Left lung (tissue), 4 donors: ENCODE measurements at regions not wholly inside any gene's neighbourhood (a gene's known extent, or its start where the extent isn't known, plus 50 kb on each side); places are given as distances from the start of the nearest gene placed in this dataset.

ENCODE experiments used
- ATAC-seq: fragments of 200-7000 bp; cut with Tn5 transposase; one replicate; pipeline ENCODE4 v1.9.1; 2020; ENCODE audit warnings: moderate library complexity
- DNase-seq, 4 donors: peaks; one replicate each; pipeline ENCODE4 v3.0.0-alpha.2; 2013 to 2020
- H3K27ac ChIP-seq, 2 donors: fragments of 200-600 bp; sonication (generic) in 1 of 2; one replicate each; pipeline versions ENCODE4 v1.5.0 to v1.8.0; 2020 to 2021
- H3K27me3 ChIP-seq, 2 donors: fragments of 200-600 bp; sonication (generic) in 1 of 2; one replicate each; pipeline versions ENCODE4 v1.5.0 to v1.8.0; 2020 to 2021
- H3K36me3 ChIP-seq, 2 donors: fragments of 200-600 bp; sonication (generic) in 1 of 2; one replicate each; pipeline versions ENCODE4 v1.5.0 to v1.8.0; 2020 to 2021
- H3K4me1 ChIP-seq, 2 donors: fragments of 200-600 bp; one replicate each; pipeline ENCODE4 v1.8.0; 2021
- H3K4me3 ChIP-seq, 2 donors: fragments of 200-600 bp; sonication (generic) in 1 of 2; one replicate each; pipeline versions ENCODE4 v1.5.0 to v1.8.0; 2020 to 2021; ENCODE audit warnings: mild to moderate bottlenecking in 1 of 2
- H3K9me3 ChIP-seq, 2 donors: fragments of 200-600 bp; sonication (generic) in 1 of 2; one replicate each; pipeline versions ENCODE4 v1.5.0 to v1.8.0; 2020 to 2021
- CTCF ChIP-seq, 2 donors: fragments of 200-600 bp; sonication (generic) in 1 of 2; IDR thresholded peaks; one replicate each; pipeline versions ENCODE4 v1.5.0 to v1.8.0; 2021; ENCODE audit warnings: antibody characterized with exemption in 2 of 2
- intact Hi-C, 2 donors: fragments of 100-400 bp; cut with DNase I; formaldehyde crosslinking; loops; one replicate each; pipeline versions ENCODE4 v1.11.2 to v1.14.2; 2022
- donor health status: DM: no; HTN: yes; CAD: no.
- donor health status: DM: no; HTN: no; CAD: no.

- TF ChIP-seq CTCF (IDR thresholded peaks at IDR 0.05): no peak
- peaks cover 0 to 8% of the 10 kb centered on the region in 2 donors for H3K4me1 ChIP-seq
- H3K27me3 ChIP-seq: no peaks in the 10 kb centered on the region
- DNase-seq: no peak
- ATAC-seq: no peak
- no peaks in the 10 kb centered on the region for H3K9me3 ChIP-seq
- H3K27ac ChIP-seq: no peak overlapping the region
- no peaks in the 10 kb centered on the region for H3K36me3 ChIP-seq
- no peak overlapping the region for H3K4me3 ChIP-seq
- intact Hi-C loops: no loop called here
Observed at GRCh38 chr5:90185897-90186468, 223.6 kb downstream of the CETN3 start.

- H3K36me3 ChIP-seq: no peaks in the 10 kb centered on the region
- no peak overlapping the region for H3K27ac ChIP-seq
- H3K4me1 ChIP-seq: peaks cover 0 to 8% of the 10 kb centered on the region in 2 donors
- intact Hi-C loops: no loop called here
- H3K4me3 ChIP-seq: no peak overlapping the region
- TF ChIP-seq CTCF (IDR thresholded peaks at IDR 0.05): no peak
- DNase-seq: no peak
- ATAC-seq: peak; percentile 72
- no peaks in the 10 kb centered on the region for H3K27me3 ChIP-seq
- H3K9me3 ChIP-seq: no peaks in the 10 kb centered on the region
Observed at GRCh38 chr5:90184764-90185163, 224.8 kb downstream of the CETN3 start.

DNA sequence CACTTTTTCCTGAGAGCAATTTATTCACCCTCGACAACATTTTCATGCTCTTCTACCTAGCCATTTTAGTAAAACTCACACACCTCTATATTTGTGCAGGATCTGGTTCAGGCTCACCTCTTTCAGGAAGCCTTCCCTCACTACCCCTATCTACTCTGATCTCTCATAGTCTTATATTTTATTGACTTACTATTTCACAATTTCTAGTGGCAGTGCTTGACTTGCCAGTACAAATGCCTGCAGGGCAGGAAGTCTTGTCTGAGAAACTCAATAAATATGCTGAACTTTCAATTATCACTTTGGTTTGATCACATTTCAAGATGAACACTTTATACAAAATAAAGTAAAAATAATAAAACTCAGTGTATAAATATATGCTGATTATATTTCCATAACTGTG lies 226.8 kb downstream of the CETN3 start:
- peak; percentile 67 for ATAC-seq
- no peak for TF ChIP-seq CTCF (IDR thresholded peaks at IDR 0.05)
- no peak for DNase-seq
- Histone ChIP-seq H3K4me3 (no peak overlapping the region), H3K27ac (no peak overlapping the region), H3K27me3 (no peaks in the 10 kb centered on the region), H3K4me1 (peaks cover 0 to 8% of the 10 kb centered on the region in 2 donors), H3K9me3 (peaks cover 0 to 10% of the 10 kb centered on the region in 2 donors), H3K36me3 (no peaks in the 10 kb centered on the region)
- intact Hi-C loops: no loop called here

DNA sequence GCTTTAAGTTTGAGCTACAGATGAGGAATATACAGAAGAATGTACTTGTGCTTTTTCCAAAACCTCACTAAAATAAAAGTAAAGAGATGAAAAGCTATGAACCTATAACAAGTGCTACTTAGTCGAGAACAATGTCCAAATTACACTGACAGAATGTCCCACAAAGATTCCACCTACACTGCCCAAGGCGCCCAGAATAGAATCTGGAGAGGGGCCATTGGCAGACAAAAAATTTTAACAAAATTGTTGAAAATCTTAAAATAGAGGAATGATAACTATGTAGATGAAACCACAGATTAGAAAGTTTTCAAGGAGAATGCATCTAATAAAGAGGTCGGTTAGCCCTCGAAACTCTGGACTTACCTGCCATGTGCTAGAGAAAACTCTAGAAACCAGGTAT lies 235.3 kb downstream of the CETN3 start:
- TF ChIP-seq CTCF (IDR thresholded peaks at IDR 0.05): no peak
- Histone ChIP-seq H3K36me3 (no peaks in the 10 kb centered on the region), H3K27ac (no peak overlapping the region), H3K9me3 (peaks cover 0 to 16% of the 10 kb centered on the region in 2 donors), H3K4me1 (no peaks in the 10 kb centered on the region), H3K4me3 (no peak overlapping the region), H3K27me3 (no peaks in the 10 kb centered on the region)
- intact Hi-C loops: no loop called here
- ATAC-seq: no peak
- DNase-seq: no peak

GRCh38 chr5:90173299-90174030 lies 236.1 kb downstream of the CETN3 start:
- no peak for TF ChIP-seq CTCF (IDR thresholded peaks at IDR 0.05)
- intact Hi-C loops: no loop called here
- H3K36me3 ChIP-seq: no peaks in the 10 kb centered on the region
- H3K27me3 ChIP-seq: no peaks in the 10 kb centered on the region
- ATAC-seq (no peak), DNase-seq (no peak)
- no peak overlapping the region for H3K4me3 ChIP-seq
- no peaks in the 10 kb centered on the region for H3K4me1 ChIP-seq
- H3K9me3 ChIP-seq: peaks cover 0 to 15% of the 10 kb centered on the region in 2 donors
- H3K27ac ChIP-seq: no peak overlapping the region
